HG03378 (cell line): ENCODE measurements at regions not wholly inside any gene's neighbourhood (a gene's known extent, or its start where the extent isn't known, plus 50 kb on each side); places are given as distances from the start of the nearest gene placed in this dataset.

ENCODE experiments used
- ATAC-seq: cut with Tn5 transposase; IDR thresholded peaks from one replicate; pipeline ENCODE4 v1.9.1; 2021; ENCODE audit warnings: mild to moderate bottlenecking, moderate library complexity; ENCODE audit not compliant: unreplicated experiment

- ATAC-seq, result no peak
These were observed 255.5 kb upstream of the PITX2 start for GRCh38 chr4:110878413-110878812.

- ATAC-seq, result no peak
These were observed 256.1 kb upstream of the PITX2 start for GRCh38 chr4:110878956-110879355.

- ATAC-seq, result no peak
These were observed 263.4 kb upstream of the PITX2 start for GRCh38 chr4:110886270-110886669.

GRCh38 chr4:110886856-110887255 lies 264.0 kb upstream of the PITX2 start:
- no peak for ATAC-seq

GRCh38 chr4:110897784-110898183 lies 274.9 kb upstream of the PITX2 start:
- ATAC-seq, result no peak

GRCh38 chr4:110898290-110898689 lies 275.4 kb upstream of the PITX2 start:
- peak; percentile 86 for ATAC-seq

DNA sequence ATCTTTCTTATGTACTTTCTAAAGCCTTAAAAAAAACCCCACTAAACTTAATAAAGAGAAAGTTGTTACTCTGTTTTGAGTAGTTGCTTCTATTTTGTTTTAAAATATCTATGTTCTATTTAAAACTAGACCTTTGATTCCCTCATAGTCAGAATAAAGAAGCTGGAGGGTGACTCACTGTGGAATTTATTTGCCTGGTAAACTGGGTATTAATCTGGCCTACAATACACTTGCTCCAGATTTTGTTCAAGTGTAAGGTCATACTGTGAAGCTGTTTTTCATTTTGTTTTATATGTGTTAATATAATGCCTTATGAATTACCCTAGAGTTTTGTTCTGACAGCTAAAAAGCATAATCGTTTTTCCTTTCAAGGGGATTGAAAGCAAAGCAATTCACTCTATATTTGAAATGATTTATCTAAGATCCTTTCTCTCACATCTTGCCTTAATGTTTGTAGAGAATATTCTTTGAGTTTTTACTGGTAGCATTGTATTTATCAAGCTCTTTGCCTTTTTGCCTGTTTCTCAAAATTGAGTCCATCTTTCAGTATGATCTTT lies 277.4 kb upstream of the PITX2 start:
- ATAC-seq, result no peak

DNA sequence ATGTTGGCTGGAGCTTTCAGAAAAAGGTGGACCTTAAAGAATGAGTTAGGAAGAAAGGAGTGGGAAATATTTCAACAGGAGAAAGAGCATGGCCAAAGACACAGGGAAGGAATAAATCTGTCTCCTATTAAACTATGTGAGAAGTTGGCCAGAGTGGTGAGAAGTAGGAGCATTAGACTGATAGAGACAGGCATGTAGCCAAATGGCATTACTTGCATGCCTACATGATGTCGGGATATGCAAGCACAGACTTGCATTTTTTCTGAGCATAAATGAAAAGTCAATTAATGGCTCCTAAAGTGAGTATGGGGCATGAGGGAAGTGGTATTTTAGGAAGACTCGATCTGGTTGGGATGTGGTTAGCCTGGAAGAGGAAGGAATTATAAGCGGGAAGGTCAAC lies 279.6 kb upstream of the PITX2 start:
- no peak for ATAC-seq

- ATAC-seq, result no peak
These were observed 281.7 kb upstream of the PITX2 start for GRCh38 chr4:110904435-110905065.

- no peak for ATAC-seq
These were observed 282.5 kb upstream of the PITX2 start for GRCh38 chr4:110905367-110905766.

GRCh38 chr4:110907801-110908313 lies 285.0 kb upstream of the PITX2 start:
- no peak for ATAC-seq

GRCh38 chr4:110914791-110915190 lies 291.9 kb upstream of the PITX2 start:
- no peak for ATAC-seq

DNA sequence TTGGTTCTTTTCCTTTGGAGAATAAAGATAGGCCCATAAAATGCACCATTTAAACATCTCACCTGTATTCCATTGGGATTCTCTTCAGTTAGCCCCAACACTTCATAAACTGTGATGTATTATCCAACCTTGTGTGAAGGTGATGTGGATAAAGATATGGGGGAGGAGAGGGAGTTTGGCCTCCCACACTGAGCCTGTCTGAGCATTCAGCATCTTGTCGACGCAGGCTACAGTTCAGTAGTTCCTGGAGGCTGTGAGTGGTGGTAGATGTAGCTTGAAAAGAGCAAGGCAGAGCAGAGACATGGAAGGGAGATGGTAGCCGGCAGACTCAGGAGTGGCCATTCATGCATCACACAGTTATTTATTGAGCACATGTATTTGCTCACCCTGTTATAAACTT lies 292.4 kb upstream of the PITX2 start:
- no peak for ATAC-seq

DNA sequence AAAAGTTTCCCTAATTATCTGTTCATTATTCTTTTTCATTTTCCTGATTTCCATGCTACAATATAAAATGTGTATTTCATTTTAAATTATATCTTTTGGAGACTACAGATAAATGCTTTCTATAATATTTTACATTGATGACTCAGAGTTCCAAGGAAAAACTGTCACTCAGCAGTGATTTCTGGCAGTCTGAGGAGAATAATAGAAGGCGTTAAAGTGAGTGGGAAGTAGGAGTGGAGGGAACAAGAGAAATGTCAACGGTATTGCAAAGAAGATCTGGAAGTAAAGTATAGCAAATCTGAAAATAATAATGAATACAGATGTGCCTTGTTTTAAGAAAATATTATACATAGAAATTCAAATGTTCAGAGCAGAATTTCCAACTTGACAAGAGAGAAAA lies 293.6 kb upstream of the PITX2 start:
- no peak for ATAC-seq

GRCh38 chr4:110917835-110918234 lies 295.0 kb upstream of the PITX2 start:
- ATAC-seq, result no peak

DNA sequence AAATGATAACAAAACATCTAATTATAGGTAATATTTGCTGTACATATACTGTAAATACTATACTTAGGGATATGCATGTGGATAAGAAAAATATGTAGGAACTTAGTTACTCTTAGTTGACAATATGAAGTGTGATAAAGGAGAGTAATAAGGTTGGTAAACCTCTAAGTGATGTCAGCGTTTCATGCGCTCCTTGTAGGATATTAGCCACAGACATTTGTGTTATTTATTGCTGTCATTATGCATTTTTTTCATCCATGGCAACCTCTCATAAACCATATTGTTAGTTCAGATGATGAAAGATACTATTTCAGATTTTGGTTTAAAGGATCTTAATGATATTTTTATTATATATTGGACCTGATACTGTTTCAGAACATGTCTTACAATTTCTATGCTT lies 298.1 kb upstream of the PITX2 start:
- no peak for ATAC-seq

DNA sequence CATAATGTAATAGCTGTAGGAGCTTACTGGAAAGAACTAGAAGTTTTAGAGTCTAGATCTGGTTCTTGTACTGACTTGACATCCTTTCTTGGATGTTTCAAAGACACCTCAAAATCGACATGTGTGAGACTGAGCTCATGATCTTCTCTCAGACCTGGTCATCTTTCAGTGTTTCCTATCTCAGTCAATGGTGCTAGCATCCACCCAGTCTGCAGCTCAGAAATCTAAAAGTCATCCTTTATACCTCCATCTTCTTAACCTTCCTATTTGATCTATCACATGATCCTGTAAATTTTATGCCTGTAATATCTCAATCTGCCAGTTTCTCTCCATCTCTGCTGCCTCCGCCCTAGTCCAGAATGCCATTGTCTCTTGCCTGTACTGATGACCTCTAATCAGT lies 301.9 kb upstream of the PITX2 start:
- ATAC-seq, result no peak

DNA sequence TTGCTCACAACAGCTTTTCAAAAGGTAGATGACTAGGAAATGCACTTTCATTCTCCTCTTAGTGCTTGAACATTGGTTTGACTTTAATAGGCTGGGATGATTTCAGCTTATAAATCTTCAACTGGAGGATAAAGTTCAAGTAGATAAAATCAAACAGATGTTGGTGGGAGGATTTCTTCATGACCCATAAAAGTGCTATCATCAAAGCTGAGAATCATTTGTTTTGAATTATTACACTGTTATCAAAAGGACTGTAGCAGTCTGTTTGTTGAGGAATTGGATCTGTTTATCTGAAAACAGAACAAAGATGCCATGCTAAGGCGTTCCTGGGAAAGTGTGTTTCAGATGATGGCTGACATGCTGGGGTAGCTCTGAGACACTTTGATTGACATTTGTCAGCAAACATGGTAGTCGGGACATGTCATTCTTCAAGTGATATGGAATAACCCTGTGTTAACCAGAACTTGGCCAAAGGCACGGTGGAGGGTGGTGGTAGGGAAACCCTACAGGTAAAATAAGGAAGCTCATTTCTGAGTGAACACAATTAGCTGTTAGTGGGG lies 304.0 kb upstream of the PITX2 start:
- no peak for ATAC-seq

- no peak for ATAC-seq
These were observed 310.5 kb upstream of the PITX2 start for GRCh38 chr4:110933341-110933740.

GRCh38 chr4:110944501-110944900 lies 321.6 kb upstream of the PITX2 start:
- no peak for ATAC-seq

DNA sequence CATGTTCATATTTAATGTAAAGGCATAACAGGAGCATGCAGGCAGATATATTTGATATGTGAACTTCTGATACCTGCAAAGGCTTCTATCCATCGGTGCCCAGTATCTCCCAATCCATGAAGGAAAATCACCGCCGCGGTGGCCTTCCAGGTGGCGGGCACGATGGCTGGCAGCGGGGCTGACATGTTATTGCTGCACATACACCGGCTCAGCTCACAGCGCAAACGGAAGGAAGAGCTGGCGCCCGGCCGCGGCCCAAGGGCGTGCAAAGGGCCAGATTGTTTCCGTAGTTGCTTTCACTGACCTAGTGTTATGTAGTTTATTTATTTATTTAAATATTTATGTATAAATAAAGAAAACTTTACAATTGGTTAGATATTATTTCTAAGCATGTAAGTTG lies 322.7 kb upstream of the PITX2 start:
- ATAC-seq, result no peak

DNA sequence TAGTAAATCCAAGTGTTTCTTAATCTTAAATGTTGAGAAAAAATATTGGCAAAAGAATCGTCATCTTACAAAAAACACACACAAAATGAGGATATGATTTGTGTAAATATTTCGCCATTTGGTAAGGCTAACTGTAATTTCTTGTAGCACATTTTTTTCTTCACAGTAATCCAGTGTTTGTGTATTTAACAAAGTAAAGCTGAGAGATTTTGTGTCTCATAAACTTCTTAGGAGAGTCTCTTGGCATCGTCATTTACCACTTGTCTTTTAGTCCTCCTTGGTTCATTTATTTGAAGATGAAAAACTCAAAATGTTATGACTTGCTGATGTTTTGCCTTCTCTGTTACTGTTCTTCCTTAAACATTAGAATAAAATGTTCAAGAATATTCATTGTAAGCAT lies 326.7 kb upstream of the PITX2 start:
- ATAC-seq, result no peak

DNA sequence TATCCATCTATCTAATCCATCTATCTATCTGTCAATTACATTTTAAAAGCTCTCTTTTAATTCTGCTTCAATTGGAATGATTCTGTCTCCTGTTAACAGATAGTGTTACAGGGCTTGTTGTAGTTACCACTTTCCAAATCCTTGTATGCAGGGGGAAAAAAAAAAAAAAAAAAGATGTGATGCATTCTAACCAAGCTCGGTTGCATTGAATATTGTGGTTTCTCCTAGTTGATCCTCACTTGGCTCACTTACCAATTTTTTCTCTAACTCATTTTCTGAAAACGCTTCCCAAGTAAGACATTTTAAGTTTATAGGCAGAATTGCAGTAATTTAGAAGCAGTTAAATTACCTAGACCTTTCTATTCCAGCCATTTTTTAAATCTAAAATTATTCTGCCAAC lies 327.9 kb upstream of the PITX2 start:
- ATAC-seq, result no peak
